NCI-H1092 (cell line): ENCODE measurements at regions not wholly inside any gene's neighbourhood (a gene's known extent, or its start where the extent isn't known, plus 50 kb on each side); places are given as distances from the start of the nearest gene placed in this dataset.

Experiments
- DNase-seq: peaks from one replicate; lab custom pipeline; 2025; lab: John Stamatoyannopoulos, UW

DNA sequence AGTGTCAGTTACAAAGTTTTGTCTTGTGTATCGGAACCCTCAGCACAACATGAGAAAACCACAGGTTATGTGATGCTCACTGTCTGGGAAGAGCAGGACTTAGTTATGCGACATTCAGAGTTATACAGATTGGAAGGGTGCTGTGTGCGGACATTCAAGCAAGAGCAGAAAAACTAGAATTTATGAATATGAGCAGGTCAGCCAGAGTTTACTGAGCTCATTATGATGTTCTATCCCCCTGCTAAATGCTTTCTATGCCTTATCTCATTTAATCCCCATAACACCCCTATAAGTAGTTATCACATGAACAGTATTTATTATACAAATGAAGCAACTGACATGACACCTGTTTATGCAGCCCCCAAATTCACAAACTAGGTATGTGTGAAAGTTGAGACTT is 1083.2 kb downstream of the FLRT2 start:
- no peak for DNase-seq

DNA sequence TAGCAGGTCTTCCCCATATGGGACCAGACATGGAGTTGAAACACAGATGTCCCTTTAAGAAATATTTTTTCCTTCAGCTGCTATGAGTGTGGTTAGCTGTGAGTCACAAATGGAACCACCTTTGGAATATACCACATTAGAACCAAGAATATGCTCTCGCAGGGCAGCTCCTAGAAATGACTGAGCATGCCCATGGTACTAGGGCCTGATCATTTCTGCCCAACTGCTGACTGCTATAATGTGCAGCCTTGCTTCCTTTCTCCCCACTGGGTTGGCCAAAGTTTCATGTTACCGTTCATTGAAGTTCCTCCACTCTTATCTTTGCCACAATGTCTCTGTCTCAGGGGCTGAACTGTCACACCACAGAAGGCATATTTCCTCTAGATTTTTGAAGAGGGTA is 1074.6 kb downstream of the FLRT2 start:
- no peak for DNase-seq

DNA sequence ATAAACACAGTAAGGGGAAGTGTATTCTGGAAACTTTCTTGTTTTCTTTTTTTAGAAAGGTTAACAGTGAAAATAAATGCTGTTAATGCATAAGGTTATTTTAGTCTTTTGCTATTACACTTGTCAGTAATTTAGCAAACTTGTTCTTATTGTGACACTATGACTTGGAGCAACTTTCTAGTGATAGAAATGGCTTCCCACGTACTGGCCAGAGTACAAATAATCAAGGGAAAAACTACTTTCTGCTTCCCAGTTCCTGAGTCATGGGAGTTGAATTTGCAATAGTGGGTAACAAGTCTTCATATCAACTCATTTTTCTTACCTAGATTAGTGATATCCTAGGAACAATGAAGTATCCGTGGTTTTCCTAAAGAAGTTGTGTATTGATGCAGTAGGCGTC is 1072.3 kb downstream of the FLRT2 start:
- DNase-seq = no peak

DNA sequence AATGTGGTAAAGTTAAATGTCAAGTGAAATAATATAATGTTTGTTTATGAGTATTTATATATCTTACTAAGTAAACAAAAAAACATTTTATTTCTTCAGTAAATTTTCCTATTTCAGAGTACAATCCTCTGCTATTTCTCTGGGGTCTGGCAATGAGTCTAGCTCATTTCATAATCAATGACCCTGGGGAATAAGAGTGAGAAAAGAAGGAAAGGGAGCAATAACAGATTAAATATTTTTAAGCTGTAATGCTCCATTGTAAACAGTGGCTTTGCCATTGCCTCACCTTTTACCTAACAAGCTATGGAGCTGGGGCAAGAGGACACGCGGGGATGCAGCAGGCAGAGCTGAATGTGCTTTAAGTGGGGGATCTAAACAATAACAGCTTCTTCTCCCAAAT is 1071.9 kb downstream of the FLRT2 start:
- DNase-seq = no peak

DNA sequence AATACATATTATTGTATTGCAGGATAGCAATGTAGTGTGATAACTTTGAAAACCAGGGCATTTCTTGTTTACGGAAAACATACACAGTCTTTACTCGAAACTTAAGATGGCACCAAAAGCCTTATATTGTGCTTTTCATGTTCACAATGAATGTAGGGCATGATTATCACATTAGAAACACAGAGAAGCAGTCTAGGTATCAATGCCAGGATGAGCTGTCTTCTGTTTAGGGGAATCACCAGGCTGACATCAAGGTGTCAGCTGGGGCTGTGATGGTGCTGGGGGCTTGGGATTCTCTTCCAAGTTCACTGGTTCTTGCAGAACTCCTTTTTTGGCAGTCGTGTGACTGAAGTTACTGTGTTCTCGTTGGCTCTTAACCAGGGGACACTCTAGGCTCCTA is 1067.3 kb downstream of the FLRT2 start:
- no peak for DNase-seq

DNA sequence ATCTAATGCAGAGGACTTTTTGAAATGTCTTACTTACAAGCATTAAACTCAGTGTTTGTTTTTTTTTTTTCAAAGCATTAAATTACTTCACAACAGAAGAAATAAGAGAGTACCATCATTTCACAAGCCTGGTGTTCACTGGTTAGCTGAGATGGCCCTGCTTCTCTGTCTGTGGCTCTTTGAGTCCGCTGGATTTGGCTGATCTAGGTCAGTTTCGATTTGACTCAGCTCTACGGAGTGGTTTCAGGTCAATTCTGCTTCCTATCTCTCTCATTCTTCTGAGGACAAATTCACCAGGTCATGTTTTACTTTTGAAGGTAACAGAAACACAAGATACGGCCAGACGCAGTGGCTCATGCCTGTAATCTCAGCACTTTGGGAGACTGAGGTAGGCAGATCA is 1066.1 kb downstream of the FLRT2 start:
- DNase-seq = no peak

DNA sequence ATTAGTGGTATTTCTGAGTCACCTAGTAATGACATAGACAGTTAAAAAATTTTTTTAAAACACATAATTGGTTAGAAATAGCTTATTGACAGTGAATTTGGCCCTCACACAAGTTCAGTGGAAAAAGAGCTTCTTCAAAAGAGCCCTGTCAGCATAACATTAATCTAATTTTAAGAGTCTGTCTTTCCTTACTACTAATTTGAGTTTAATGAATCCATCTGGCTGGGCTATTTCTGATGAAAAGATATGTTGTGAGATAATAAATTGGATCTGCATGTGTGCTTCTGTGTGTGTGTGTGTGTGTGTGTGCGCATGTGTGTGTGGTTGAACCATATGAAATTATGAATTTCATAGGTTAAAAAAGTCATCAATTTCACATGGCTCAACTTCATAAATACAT is 1045.2 kb downstream of the FLRT2 start:
- DNase-seq = no peak

DNA sequence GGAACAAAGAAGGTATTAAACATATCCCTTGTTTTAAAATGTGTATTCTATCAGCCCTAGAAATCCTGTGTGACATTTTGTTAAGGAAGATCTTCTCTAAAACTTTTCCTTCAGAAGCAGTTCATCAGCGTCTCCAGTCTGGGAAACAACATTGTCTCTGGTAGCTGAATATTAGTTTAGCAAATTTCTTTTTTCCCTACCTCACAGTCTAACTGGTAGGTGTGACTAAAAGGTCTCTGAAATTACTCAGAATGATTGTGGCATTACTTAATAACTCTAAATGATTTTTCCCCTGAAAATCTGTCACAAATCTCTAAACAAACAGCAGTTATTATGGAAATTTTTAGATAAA is 1044.8 kb downstream of the FLRT2 start:
- DNase-seq = no peak

DNA sequence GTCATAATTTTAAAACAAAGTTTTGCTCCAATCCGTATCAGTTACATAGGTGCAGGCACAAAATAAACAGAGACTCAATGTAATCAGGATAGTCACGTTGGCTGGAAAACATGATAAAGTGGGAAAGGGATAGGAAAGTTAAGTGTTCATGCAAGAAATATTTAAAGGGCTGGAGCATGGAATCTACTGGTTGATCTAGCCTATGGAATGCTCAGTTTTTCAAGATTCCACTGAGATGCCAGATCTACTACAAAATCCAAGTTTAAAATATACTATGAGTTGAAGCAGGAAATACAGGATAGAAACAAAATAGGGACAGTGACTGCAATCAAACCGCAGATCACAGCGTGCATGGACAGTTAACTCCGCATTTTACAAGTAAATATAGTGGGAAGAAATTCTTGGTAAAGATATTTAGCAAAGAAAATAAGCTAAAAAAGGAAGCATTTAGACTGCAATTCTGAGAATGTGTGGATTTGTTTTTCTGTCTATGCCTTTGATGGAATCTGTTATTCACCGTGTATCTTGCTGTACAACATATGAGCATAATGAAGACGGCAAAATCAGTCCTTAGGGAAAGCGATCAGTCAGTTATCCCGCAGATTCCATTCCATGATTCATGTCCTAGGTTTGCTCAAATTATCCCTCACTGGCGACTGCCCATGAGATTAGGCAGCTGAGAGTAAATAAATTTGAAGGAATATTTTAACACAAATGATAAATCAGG is 1044.3 kb downstream of the FLRT2 start:
- no peak for DNase-seq

DNA sequence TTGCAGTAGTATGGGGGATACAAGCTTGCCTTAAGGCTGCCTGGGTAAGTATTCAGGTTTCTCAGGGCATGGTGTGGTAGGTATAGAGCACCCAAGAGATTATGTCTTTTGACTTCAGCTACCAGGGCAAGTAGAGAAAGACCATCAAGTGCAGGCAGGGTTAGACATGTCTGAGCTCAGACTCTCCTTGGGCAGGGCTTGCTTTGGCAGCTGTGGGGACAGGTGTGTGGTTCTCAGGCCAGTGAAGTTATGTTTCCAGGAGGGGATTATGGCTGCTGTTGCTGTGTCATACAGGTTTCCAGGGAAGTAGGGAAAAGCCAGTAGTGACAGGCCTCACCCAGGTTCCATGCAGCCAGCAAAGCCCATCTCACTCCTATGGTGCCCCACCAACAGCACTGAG is 1040.4 kb downstream of the FLRT2 start:
- no peak for DNase-seq

DNA sequence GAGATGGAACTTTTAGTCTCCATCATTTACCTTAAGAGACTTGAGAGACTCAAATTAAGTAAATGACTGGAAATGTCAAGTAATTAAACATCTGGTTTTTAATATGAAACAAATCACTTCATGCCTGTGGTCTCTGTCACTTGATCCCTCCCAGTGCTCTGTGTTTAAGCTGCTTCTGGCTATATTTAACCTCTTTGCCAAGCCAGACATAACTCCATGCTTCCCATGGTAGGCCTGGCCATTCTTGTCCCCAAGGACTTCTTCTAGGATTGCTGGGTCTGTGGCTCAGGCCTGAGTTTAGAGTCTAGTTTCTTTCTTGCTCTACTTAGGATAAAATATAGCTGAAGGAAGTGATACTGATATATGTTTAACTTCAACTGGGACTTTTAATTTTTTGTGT is 1013.6 kb downstream of the FLRT2 start:
- no peak for DNase-seq

DNA sequence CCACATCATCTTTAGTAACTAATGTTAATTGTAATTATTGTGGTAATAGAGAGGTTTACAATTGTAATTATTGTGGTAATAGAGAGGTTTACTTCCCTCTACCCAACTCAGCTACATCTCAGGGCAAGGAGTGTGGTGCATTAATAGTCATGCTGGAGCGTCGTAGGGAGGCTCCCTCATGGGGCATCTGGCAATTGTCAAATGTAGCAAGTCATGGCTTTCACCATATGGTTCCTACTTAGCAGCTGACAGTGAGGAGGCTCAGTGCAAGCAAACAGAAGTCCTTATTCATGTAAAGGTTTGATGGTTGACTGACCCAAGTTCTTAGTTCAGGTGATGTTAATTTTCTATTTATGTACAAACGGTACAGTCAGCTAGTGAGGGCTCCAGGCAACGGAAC is 1012.0 kb downstream of the FLRT2 start:
- no peak for DNase-seq

DNA sequence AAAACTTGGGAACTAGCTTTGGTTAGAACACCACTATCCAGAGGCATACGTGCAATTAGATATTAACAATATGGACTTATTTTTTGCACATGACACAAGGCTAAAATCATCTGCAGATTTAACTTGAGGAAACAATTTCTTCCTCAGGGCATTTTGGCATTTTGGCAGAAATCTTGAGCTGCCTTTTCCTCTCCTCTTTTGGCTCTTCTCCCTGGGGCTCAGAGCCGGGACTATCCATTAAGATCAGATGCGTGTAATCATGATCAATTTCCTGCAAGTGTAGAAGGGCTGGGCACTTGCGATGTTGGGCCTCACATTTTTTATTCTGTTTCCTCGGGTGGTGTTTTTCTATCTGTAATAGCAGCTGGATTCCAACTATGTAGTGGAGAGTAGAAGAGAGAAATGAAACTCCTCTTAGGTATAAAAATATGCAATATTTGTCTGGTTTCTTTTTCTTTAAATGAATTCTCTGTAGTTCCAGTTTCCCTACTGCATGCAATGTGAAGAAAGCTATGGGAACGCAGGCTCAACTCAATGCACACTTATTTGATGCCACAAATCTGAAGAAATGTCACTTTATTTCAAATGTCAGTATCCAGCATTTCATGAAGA is 1010.8 kb downstream of the FLRT2 start:
- no peak for DNase-seq

DNA sequence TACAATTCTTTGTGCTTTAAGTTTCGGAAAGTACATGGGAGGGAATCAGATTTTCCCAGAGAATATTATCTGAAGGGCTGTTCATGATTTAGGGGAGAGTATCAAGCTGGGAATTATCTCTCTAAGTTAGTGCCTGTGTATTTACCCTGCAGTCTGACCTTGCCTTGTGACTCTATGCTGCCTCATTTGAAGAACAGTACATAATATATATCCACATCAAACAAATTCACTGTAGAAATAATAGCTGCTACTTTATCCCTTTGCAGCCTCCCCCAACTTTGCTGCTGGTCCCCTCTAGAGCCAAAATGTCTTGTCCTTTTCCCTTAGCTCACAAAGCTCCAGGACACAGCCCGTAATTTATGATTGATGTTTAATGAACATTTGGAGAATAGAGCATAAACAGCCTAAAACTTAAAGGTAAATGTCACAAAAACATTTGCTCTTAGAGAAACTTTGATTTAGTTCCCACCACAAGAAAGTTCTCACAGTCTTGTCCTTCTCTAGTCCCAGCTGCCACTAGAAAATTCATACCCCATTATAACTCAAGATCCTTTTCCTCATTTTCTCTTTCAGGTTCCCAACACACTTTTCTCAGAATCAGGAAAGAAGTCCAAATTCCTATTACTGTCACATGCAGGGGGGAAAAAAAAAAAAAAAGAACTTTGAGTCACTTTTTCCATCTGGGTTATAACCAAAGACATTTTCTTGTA is 1009.6 kb downstream of the FLRT2 start:
- no peak for DNase-seq

DNA sequence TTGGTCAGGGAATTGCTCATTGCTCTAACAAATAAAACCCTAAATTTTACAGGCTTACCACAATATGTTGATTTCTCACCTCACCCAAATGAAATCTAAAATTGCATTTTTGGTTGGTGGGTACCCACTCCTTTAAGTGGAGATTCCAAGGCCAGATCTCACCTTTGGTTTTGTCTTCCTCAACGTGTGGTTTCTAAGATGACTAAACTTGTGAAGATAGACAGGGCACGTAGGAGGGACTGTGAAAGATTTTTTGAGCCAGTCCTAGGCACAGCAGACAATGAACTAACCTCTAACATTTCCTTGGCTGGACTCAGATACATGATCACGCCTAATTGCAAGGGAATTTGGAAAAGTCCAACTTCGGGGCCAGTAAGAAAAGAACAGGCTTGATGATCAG is 1003.9 kb downstream of the FLRT2 start:
- DNase-seq = no peak

DNA sequence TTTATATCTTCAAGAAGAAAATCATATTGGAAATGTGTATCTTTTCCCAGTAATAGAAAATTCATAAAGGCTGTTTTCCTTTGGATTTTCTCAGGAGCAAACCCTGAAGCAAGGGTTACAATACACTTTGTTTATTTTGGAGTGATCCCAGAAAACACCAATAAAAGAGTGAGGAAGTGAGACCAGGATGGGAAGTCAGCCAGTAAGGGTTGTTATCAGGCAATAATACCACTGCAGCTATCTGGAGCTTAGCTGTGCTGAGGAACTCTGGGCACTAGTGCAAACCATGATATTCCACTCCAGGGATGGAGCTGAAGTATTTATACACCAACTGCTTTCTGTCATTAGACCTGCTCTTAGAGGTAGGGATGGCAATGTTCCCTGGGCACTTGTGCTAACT is 1002.3 kb downstream of the FLRT2 start:
- peak; percentile 9 for DNase-seq

DNA sequence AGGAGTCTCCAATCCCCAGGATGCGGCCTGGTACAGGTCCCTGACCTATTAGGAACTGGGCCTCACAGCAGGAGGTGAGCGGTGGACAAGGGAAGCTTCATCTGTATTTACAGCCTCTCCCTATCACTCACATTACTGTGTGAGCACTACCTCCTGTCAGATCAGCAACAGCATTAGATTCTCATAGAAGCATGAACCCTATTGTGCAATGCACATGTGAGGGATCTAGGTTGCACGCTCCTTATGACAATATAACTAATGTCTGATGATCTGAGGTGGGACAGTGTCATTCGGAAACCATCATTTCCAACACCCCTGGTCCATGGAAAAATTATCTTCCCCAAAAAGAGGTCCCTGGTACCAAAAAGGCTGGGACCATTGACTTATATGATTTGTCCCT is 1000.5 kb downstream of the FLRT2 start:
- DNase-seq = no peak

DNA sequence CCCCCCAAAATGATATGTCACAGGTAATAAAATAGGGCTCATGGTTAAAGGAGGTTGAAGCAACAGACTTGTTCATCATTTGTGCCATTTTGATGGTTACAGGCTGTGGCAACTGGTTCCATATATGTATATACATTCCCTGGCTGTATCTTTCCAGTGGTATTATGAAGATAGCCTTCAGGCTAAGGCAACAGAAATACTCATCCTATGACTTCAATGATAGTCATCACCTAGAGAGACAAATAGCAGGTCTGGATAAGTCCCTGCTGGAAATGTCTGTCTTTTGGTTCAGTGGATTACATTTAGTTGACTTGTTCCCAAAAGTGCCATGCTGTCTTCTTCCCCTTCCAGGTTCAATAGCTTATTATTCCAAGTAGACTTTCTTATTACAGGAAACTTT is 997.4 kb downstream of the FLRT2 start:
- no peak for DNase-seq

DNA sequence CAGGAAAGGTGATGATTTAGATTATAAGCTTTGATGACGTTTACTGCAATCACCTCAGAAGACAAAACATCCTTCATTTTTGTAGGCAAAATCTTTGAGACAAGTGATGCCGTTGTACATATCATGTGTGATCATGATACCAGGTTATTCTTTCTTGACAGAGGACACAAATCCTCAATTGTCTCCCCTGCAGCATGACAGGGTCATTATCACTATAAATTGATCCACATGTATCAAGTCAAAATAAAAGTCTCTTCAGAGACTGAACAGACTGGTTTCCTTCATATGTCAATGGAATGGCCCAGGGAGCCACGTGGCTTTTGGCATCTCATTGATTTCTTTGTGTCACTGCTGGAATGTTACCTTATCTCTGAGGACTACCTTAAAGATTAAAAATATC is 995.7 kb downstream of the FLRT2 start:
- no peak for DNase-seq

DNA sequence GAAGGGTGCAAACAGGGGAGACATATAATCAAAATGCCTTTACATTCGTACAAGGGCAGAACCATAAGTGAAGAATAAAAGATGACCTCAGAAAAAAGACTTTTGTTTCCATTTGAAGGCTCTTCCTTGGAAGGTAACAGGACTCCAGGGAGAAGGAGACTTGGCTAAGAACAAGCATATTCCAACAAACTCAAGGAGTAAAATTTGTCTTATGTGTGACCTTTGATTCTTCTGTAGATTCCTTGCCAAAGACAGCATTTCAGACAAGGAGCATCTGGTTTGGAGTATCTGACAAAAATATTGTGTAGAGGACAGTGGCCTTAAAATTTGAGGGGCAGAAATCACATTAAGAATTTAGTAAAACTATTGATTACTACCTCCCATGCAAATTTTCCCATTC is 991.9 kb downstream of the FLRT2 start:
- DNase-seq = no peak

DNA sequence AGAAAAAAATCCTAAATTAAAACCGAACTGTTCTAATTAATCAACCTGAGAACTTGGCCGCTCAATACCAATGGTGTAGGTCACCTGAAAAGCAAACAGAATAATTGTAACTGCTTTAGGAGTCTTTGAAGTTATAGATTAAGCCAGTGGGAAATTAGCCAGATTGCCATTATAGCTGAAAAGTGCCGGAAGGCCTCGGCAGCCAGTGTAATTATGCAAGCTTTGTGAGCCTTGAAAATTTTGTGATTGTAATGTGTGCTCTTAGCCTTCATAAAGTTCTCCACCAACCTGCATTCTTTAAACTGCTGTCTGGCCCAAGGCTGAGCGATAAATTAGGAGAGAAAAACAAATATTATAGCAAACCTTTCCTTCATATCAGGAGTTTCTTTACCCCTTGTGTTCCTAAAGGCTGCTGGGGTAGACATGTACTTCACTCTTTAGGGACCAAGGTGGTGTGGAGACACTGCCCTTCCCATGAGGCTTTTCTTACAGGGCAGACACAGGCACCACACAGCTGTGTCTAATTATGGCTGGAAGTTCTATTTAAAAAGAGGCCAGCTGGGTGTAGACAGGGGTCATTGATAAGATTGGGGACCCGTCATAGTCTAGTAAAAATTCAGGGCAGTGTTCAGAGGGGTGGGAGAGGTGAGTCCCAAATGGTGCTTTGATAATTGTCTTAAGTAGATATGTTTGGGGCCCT is 991.2 kb downstream of the FLRT2 start:
- no peak for DNase-seq

DNA sequence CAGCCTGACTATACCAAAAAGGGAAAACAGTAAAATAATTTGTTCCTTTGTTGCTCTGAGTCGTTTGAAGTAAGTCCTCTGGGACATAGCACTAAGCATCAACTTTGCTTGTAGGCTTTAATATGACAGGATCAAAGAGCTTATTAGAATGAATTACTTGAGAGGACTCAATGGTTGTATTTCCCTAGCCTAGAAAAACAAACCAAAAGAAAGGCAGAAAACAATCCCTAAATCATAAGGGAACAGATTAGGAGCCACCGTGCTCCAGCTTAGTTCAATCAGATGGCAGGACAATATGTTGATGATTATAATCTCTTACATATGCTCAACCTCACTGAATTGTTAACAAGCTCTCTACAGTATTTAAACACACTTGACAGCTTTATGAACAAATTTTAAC is 988.4 kb downstream of the FLRT2 start:
- DNase-seq = no peak

DNA sequence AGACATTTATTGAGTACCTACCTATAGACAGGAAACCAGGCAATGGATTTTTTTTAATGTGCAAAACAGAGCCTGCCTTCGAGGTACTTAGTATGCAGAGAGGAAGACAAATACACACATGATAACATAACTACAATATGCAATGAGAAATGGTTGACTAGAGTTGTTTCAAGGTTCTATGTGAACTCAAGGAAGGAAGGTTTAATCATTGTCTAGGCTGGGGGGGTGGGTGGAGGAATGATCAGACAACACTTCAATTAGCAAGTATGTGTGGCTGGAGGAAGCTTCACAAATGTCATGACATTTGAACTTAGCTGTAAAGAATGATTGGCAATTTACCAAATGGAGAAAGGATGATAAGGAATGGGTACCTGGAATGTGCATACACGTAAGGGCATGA is 985.3 kb downstream of the FLRT2 start:
- DNase-seq = no peak
